ENCODE measurements at regions not wholly inside any gene's neighbourhood (a gene's known extent, or its start where the extent isn't known, plus 50 kb on each side); places are given as distances from the start of the nearest gene placed in this dataset.

DNA sequence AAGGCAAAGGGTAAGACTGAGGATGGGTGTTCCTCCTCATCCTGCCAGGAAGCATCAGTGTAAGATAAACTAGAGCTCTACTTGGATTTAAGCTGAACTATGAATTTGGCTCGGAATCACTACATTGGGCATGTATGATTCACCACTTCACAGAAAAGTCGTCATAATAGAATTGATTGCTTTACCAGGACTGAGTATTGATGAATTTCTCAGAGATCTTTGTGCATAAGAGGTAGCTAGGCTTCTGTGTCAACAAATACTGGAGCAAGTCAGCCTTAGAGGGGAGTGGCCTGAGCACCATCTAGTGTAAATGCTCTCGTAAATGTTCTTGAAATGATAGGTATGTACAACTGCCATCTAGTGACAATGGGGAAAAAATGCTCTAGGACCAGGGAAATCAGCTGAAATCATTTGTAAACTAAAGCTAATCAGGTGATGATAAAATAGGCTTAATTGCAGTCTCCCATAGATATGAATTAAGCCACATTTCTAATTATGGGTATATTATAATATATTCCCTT, 309.5 kb upstream of the FMR1 start:
- ATAC-seq, result no peak
- WGBS, 3 donors, result 42 to 63% (median 53%) methylated on average over 3 of the region's 3 CpGs
- Histone ChIP-seq H3K36me3 (ENCODE audit: insufficient read depth in 1 of 2, low read depth in 1 of 2) (no peaks in the 10 kb centered on the region), H3K9me3 (no peaks in the 10 kb centered on the region), H3K27ac (no peak overlapping the region), H3K4me3 (no peak overlapping the region), H3K27me3 (ENCODE audit: insufficient read depth in 3 of 3, low read length in 2 of 3) (no peaks in the 10 kb centered on the region), H3K4me1 (no peaks in the 10 kb centered on the region)
- TF ChIP-seq, protein P1, sequence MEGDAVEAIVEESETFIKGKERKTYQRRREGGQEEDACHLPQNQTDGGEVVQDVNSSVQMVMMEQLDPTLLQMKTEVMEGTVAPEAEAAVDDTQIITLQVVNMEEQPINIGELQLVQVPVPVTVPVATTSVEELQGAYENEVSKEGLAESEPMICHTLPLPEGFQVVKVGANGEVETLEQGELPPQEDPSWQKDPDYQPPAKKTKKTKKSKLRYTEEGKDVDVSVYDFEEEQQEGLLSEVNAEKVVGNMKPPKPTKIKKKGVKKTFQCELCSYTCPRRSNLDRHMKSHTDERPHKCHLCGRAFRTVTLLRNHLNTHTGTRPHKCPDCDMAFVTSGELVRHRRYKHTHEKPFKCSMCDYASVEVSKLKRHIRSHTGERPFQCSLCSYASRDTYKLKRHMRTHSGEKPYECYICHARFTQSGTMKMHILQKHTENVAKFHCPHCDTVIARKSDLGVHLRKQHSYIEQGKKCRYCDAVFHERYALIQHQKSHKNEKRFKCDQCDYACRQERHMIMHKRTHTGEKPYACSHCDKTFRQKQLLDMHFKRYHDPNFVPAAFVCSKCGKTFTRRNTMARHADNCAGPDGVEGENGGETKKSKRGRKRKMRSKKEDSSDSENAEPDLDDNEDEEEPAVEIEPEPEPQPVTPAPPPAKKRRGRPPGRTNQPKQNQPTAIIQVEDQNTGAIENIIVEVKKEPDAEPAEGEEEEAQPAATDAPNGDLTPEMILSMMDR (IDR thresholded peaks at IDR 0.05), result no peak
- intact Hi-C loops (cut with DNase I), result no loop called here
- no peak for DNase-seq

DNA sequence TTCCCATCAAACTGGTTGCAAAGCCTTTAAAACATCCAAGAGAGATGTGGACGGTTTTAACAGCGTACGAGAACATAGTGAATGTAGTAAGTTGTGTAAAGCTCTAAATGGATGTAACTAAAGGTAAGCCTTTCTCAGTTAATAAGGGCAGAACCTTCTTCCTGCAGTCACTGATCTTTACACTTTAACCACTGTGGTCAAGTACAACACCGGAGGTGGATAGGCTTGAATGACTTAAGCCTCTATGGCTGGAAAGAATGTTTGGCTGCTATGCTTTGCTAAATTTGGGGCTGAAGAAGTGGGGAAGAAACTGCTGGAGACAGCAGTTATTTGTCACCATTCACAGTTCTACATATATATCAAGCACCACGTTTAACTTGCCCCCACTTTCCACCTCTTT, 285.1 kb upstream of the FMR1 start:
- H3K9me3 ChIP-seq, result no peaks in the 10 kb centered on the region
- WGBS, 3 donors, result 69 to 82% (median 78%) methylated on average over 5 of the region's 5 CpGs
- H3K4me3 ChIP-seq, result no peak overlapping the region
- TF ChIP-seq, protein P1 (IDR thresholded peaks at IDR 0.05), result no peak
- H3K4me1 ChIP-seq, result no peaks in the 10 kb centered on the region
- no peak overlapping the region for H3K27ac ChIP-seq
- ATAC-seq (no peak), DNase-seq (no peak)
- no peaks in the 10 kb centered on the region for H3K27me3 ChIP-seq (ENCODE audit: insufficient read depth in 3 of 3, low read length in 2 of 3)
- no peaks in the 10 kb centered on the region for H3K36me3 ChIP-seq (ENCODE audit: insufficient read depth in 1 of 2, low read depth in 1 of 2)
- intact Hi-C loops (cut with DNase I), result no loop called here

DNA sequence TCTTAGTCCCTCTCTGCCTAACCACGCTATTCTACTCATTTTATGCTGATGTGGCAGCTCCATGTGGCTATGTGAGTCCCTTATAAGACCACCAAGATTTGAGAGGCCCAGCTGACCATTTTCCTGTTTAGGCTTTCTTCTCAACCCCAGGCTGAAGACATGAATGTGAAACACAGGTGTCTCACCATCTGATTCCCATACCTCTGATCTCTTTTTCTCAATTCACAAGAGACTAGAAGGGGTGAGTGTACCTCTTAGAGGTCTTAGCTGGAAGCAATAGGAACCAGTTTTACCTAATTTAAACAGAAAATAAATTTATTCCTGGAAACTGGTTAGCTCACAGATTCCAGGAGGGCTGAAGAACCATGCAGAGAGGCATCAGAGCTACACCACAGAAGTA, 276.5 kb upstream of the FMR1 start:
- intact Hi-C loops (cut with DNase I), result no loop called here
- WGBS, 3 donors, result 50 to 75% (median 65%) methylated on average over 1 of the region's 1 CpG
- H3K27me3 ChIP-seq (ENCODE audit: insufficient read depth in 3 of 3, low read length in 2 of 3), result no peaks in the 10 kb centered on the region

GRCh38 chrX:147637190-147637589, 274.5 kb upstream of the FMR1 start:
- Histone ChIP-seq H3K4me1 (no peaks in the 10 kb centered on the region), H3K27ac (no peak overlapping the region), H3K36me3 (ENCODE audit: insufficient read depth in 1 of 2, low read depth in 1 of 2) (no peaks in the 10 kb centered on the region), H3K9me3 (no peaks in the 10 kb centered on the region), H3K27me3 (ENCODE audit: insufficient read depth in 3 of 3, low read length in 2 of 3) (no peaks in the 10 kb centered on the region), H3K4me3 (no peak overlapping the region)
- intact Hi-C loops (cut with DNase I), result no loop called here
- DNase-seq, result no peak
- TF ChIP-seq, protein P1 (IDR thresholded peaks at IDR 0.05), result no peak
- no peak for ATAC-seq
- 79 to 84% (median 83%) methylated on average over 7 of the region's 7 CpGs for WGBS, 3 donors

More for the DNA sequence above, 276.5 kb upstream of the FMR1 start:
- DNase-seq (no peak), ATAC-seq (no peak)
- Histone ChIP-seq H3K4me3 (no peak overlapping the region), H3K4me1 (no peaks in the 10 kb centered on the region), H3K9me3 (no peaks in the 10 kb centered on the region), H3K36me3 (ENCODE audit: insufficient read depth in 1 of 2, low read depth in 1 of 2) (no peaks in the 10 kb centered on the region), H3K27ac (no peak overlapping the region)
- TF ChIP-seq, protein P1 (IDR thresholded peaks at IDR 0.05), result no peak
